Adrenal gland (tissue), 5 donors: ENCODE measurements at regions not wholly inside any gene's neighbourhood (a gene's known extent, or its start where the extent isn't known, plus 50 kb on each side); places are given as distances from the start of the nearest gene placed in this dataset.

ENCODE experiments used
- CTCF ChIP-seq, 6 experiments: fragments of 450-650 bp in 4 of 6; fragments of 200-600 bp in 2 of 6; sonication (generic) in 1 of 6; IDR thresholded peaks; 1 replicate in 5 of 6; 2 replicates in 1 of 6; pipeline versions ENCODE4 v1.5.1 to v1.8.0; 2016 to 2021; ENCODE audit warnings: antibody characterized with exemption in 6 of 6, mild to moderate bottlenecking in 2 of 6, moderate library complexity in 1 of 6
- POLR2A ChIP-seq, 2 donors: fragments of 450-650 bp; IDR thresholded peaks; one replicate each; pipeline ENCODE4 v1.6.1; 2017; ENCODE audit warnings: antibody characterized with exemption in 2 of 2, mild to moderate bottlenecking in 2 of 2, moderate library complexity in 1 of 2
- donor health status: DM: no; HTN: no; CAD: no.

- TF ChIP-seq CTCF (IDR thresholded peaks at IDR 0.05) (no peak), POLR2A (IDR thresholded peaks at IDR 0.05) (no peak)
Measured at GRCh38 chr9:31699836-31700235, 684.6 kb upstream of the ACO1 start.
